DMS53 treated with DMSO at 0.1 percent for 48 hours (cell line): ENCODE measurements at regions not wholly inside any gene's neighbourhood (a gene's known extent, or its start where the extent isn't known, plus 50 kb on each side); places are given as distances from the start of the nearest gene placed in this dataset.

Experiments used
- DNase-seq: peaks from one replicate; lab custom pipeline; 2025; ENCODE audit not compliant: unreplicated experiment; lab: John Stamatoyannopoulos, UW

GRCh38 chr2:129762386-129763189 lies 216.9 kb upstream of the RAB6C start:
- no peak for DNase-seq

GRCh38 chr2:129763190-129763846 lies 216.1 kb upstream of the RAB6C start:
- no peak for DNase-seq

GRCh38 chr2:129763966-129764365 lies 215.5 kb upstream of the RAB6C start:
- DNase-seq: no peak

DNA sequence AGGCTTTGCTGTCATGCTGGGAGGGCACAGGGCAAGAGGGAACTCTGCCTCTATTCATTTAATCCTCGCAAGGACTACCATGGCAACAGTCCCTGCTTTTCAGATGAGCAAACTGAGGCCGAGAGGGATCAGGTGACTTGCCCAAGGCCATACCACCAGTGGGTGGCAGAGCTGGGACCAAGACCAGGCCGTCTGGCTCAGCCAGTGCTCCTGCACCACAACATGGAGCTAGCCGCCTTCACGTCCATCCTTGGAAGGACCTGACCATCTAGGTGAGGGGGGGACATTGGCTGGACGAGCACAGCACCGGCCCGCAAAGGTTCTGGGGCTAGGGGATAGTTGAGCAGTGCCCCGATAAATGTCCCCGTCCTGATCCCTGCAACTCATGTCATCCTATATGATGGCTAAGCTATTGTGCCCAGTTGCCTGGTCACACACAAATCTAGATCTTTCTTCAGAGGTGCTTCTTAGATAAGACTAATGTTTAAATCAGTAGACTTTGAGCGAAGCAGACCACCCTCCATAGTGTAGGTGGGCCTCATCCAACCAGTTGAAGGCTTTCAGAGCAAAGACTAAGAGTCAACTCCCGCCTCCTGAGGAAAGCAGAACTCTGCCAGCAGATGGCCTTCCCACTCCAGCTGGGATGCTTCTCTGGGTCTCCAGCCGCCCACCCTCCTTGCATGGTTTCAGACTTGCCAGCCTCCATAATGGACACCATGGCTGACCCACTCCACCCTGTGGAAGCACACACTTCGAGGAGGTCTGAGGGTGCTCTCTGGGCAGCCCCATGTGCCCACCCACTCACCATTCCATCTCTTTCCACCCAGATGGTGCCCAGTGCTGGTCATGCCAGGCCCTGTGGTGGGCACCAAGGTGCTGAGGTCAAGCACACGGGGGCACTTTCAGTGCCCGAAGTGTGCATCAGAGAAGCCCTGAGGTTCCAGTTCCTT lies 214.8 kb upstream of the RAB6C start:
- DNase-seq: no peak

DNA sequence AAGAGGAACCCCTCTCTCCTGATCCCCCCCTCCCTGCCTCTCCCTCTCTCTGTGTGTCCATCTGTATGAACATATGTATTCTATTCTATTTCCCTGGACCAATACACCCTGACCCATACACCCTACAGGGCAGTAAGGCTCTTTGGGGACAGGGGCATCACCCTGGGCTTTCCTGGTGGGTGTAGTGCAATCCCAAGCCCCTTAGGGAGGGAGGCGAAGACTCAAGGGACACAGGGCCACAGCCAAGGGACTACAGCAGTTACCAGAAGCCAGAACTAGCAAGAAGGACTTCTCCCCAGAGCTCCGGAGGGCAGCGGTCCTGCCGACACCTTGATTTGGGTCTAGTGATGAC lies 214.2 kb upstream of the RAB6C start:
- DNase-seq: no peak

DNA sequence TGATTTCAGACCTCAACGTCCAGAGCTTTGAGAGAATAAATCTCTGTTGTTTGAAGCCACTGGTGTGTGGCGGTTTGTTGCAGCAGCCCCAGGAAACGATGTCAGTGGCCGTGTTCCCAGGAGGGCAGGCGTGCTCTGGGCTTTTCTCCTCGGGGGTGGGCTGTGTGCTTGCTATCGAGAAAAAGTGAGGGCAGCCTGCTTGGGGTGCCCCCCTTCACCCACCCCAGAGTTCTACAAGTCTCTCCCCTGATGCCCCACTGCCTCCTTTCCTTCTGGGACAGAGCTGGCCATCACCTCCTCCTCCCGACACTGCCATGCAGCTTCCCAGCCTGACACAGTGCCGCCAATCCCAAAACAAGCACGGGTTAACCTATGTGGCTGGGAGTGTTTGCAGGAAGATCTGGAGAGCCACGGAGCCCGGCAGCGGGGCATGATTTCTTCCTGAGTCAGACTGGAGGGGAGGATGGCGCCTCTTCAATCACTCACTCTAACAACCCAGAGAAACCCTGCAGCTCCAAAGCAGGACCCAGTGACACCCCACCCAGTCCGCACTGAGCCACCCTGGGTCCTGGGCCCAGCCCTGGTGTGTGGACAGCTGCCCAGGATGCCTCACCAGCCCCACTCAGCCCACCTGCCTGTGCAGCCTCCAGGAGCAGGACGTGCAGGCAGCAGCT lies 213.7 kb upstream of the RAB6C start:
- no peak for DNase-seq

GRCh38 chr2:129766374-129766993 lies 213.0 kb upstream of the RAB6C start:
- DNase-seq: no peak

DNA sequence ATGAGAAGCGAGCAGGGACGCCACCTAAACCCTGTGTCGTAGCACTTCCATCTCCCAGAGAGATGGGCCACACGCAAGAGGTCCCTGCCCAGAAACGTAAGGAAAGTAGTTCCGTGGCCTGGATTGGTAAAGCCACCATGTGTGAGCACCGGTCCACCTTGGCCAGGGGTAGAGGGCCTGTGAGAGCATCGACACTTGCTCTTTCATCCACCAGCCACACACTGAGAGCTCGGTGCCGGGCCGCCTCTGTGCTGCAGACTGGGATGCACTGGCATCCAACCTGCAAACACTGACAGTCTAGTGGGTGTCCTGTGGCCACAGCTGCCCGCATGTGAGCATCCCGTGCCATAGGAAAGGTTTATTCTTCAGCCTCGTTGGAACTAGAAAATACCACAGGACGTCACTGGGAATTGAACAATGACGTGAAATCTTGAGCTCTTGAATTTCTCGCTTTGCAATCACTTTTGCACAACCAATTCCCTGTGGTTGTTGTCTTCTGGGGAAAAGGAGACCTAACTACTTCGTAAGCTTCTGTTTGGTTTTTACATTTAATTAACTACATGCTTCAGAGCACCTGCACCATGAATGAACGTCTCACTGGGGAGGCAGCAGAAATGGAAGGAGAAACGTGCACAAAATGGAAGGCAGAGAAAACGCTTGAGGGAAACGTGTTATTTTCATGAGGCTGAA lies 212.0 kb upstream of the RAB6C start:
- no peak for DNase-seq

DNA sequence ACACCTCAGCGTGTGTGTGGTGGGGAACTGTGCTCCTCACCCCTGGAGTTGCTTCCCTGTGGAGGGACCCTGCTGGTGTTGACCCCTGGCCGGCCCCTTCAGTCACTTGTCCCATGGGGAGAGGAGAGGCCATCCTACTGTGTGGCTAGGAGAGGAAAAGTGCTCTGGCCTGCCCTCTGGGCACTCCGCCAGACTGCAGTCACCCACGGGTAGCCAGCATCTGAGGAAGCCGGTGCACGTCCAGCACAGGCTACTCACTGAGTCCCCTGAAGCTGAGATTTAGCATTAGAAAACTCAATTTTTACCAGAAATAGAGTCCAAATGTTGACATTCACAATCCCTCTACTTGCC lies 211.5 kb upstream of the RAB6C start:
- DNase-seq: no peak

GRCh38 chr2:129768485-129769184 lies 210.8 kb upstream of the RAB6C start:
- DNase-seq: no peak

- DNase-seq: no peak
Measured at GRCh38 chr2:129769185-129769991, 210.1 kb upstream of the RAB6C start.

DNA sequence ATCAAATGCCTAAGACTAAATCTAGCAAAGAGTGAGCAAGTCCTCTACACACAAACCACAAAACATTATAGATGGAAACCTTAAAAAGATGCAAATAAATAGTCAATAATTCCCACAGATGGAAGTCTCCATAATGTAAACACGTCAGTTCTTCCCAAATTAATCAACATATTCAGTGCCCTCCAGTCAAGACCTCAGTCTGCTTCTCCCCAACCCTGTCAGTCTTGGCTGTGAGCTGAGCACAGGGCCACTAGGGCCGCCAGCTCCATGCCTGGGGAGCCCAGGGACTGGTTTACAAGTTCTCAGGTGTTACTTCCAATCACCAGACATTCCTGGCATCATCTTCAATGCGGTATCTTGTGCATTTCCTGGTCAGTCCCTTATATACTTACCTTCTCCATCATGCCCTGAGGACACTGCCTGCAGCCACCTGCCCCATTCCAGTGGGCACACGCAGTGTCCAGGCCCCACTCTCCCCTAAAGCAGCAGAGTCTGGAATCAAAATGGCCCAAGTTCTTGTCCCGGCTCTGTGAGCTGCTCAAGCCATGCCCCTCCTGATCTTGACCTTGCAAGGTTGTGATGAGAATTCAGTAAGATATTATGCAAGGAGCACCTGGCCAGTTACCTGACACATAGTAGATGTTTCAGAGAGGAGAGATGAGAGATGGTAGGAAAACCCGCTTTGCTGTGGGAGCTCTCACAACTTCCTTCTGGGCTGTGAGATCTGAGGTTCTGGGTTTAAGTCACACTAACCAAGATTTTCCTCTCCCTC lies 207.9 kb upstream of the RAB6C start:
- DNase-seq: no peak

GRCh38 chr2:129772190-129772579 lies 207.3 kb upstream of the RAB6C start:
- DNase-seq: no peak

DNA sequence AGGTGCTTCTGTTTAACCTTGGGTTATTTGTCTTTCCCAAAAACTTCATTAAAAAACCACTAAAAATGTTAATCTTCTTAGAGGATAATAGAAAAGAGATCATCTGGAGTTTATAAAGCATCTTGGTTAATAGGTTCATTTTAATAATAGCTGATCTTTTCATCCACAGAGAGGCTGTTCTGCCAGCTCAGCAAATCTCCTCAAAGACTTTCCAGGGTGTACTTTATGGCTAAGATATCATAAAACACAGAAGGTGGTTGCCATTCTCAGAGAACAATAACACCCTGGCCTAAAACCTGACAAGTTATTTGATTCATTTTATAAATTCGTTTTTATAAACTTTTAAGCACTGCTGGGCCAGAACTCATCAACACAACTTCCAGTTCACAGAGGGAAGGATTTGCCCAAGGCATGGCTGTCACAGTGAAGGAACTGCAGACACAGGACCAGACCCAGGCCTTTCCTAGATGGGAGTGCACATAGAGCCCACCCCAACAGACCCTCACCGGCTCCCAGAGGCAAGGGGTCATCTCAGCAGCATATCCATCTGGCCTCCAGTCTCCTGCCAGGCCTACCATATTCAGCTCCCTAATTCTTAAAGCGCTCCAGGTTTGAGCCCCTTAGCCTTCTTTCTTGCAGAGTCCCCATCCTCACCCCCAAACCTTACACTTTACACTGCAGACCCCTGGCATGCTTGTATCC lies 203.4 kb upstream of the RAB6C start:
- DNase-seq: no peak

DNA sequence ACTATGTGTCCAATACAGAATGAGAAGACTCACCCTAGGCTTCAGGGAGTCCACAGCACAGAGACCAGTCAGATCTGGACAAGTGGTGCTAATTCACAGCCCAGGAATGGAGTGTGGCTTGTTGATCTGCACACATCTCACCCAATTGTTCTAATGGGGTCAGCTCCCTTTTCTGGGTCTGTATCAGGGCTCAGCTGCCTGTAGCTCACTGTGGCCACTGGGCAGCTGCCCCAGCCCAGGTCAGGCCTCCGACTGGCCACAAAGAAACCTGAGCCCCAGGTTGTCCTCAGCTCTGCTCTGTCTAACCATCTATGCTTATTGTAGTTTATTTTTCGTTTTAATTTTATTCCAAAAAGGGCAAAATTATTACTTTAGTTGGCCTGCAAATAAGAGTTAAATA lies 202.3 kb upstream of the RAB6C start:
- DNase-seq: no peak

GRCh38 chr2:129777762-129778583 lies 201.5 kb upstream of the RAB6C start:
- no peak for DNase-seq

GRCh38 chr2:129778584-129778877 lies 200.9 kb upstream of the RAB6C start:
- DNase-seq: no peak
